ENCODE measurements at regions not wholly inside any gene's neighbourhood (a gene's known extent, or its start where the extent isn't known, plus 50 kb on each side); places are given as distances from the start of the nearest gene placed in this dataset.

- TF ChIP-seq ZNF462 (CRISPR knock-in tag; IDR thresholded peaks at IDR 0.05) (peak; percentile 99), CREB1 (CRISPR knock-in tag; IDR thresholded peaks at IDR 0.05; ENCODE audit: low read depth) (peak; percentile 82), REST (IDR thresholded peaks at IDR 0.05; ENCODE audit: unreplicated experiment) (no peak)
Observed at GRCh38 chr3:59128685-59129084, 78.9 kb upstream of the CFAP20DC start (continued).

- Mint-ChIP-seq H3K36me3 (ENCODE audit: low read depth) (peaks cover 7% of the 10 kb centered on the region; the same call in 1 of the 3 replicates), H3K27me3 (ENCODE audit: insufficient read depth, low read depth, poor library complexity) (peaks cover 2% of the 10 kb centered on the region), H3K4me3 (no peak overlapping the region), H3K4me1 (peaks cover 36% of the 10 kb centered on the region), H3K27ac (no peak overlapping the region), H3K9me3 (peaks cover 7% of the 10 kb centered on the region; the same call in 2 of the 3 replicates)
- no peaks in the 10 kb centered on the region for H4K20me1 ChIP-seq (replicated peaks; ENCODE audit: insufficient read depth)
- no peaks in the 10 kb centered on the region for H3K27me3 ChIP-seq (ENCODE audit: insufficient read depth)
- H2AFZ ChIP-seq = no peak overlapping the region; the same call in 1 of the 2 replicates
- H3K4me1 ChIP-seq (ENCODE audit: insufficient read depth) = peaks cover 30% of the 10 kb centered on the region
- 0 out of 2 replicates have a peak, but pooled peaks cover 5% of the 10 kb centered on the region for H3K9me2 ChIP-seq (ENCODE audit: insufficient read depth)
- no peak overlapping the region for H3K27ac ChIP-seq (ENCODE audit: low read depth)
- 0 out of 2 replicates have a peak, but pooled peaks cover 3% of the 10 kb centered on the region for H3F3A ChIP-seq (replicated peaks; ENCODE audit: low read depth)
- DNase-seq (ENCODE audit: low spot score) (no peak), ATAC-seq (no peak)
- no peaks in the 10 kb centered on the region for H3K79me2 ChIP-seq (replicated peaks; ENCODE audit: insufficient read depth)
- no peaks in the 10 kb centered on the region for H3K36me3 ChIP-seq (ENCODE audit: insufficient read depth)
- no peak overlapping the region for H3K4me2 ChIP-seq
- H3K4me3 ChIP-seq = no peak overlapping the region
- no peak for TF ChIP-seq CREB1 (CRISPR knock-in tag; IDR thresholded peaks at IDR 0.05; ENCODE audit: low read depth)
- TF ChIP-seq ZNF462 (CRISPR knock-in tag; IDR thresholded peaks at IDR 0.05) = no peak
- TF ChIP-seq ZNF114 (CRISPR knock-in tag; IDR thresholded peaks at IDR 0.05) = no peak
- TF ChIP-seq POLR2AphosphoS5 (IDR thresholded peaks at IDR 0.05; ENCODE audit: low read depth) = no peak
- TF ChIP-seq STAT1 (IDR thresholded peaks at IDR 0.05; ENCODE audit: unreplicated experiment) = no peak
Observed at GRCh38 chr3:59127071-59127470, 77.2 kb upstream of the CFAP20DC start.
